ENCODE measurements at regions not wholly inside any gene's neighbourhood (a gene's known extent, or its start where the extent isn't known, plus 50 kb on each side); places are given as distances from the start of the nearest gene placed in this dataset.

- no peaks in the 10 kb centered on the region for H3K9me3 ChIP-seq (ENCODE audit: control insufficient read depth in 2 of 3, insufficient read depth in 1 of 3, low read length in 3 of 3)
- intact Hi-C loops (cut with DNase I) = no loop called here
- no peak overlapping the region for H3K27ac ChIP-seq (ENCODE audit: low read depth in 2 of 2, low read length in 2 of 2)
- no peak for TF ChIP-seq CTCF (IDR thresholded peaks at IDR 0.05; ENCODE audit: borderline replicate concordance, extremely low read depth, insufficient read depth)
- H3K9ac ChIP-seq (ENCODE audit: low read length in 3 of 3) = no peak overlapping the region
- FAIRE-seq (no peak), DNase-seq (no peak)
- H3K4me1 ChIP-seq (ENCODE audit: control insufficient read depth in 2 of 3, insufficient read depth in 2 of 3, low read depth in 1 of 3, low read length in 3 of 3) = no peaks in the 10 kb centered on the region
- no peaks in the 10 kb centered on the region for H3K27me3 ChIP-seq (ENCODE audit: control insufficient read depth, insufficient read depth, low read length)
- no peak overlapping the region for H3K4me3 ChIP-seq (ENCODE audit: low read length in 3 of 3)
- no peaks in the 10 kb centered on the region for H3K36me3 ChIP-seq (ENCODE audit: control insufficient read depth in 2 of 3, insufficient read depth in 3 of 3, low read length in 3 of 3)
Observed at GRCh38 chr12:127012109-127012508, 1254.9 kb upstream of the TMEM132C start.

GRCh38 chr12:127013197-127013596 is 1253.8 kb upstream of the TMEM132C start:
- Histone ChIP-seq H3K4me1 (ENCODE audit: control insufficient read depth in 2 of 3, insufficient read depth in 2 of 3, low read depth in 1 of 3, low read length in 3 of 3) (no peaks in the 10 kb centered on the region), H3K9me3 (ENCODE audit: control insufficient read depth in 2 of 3, insufficient read depth in 1 of 3, low read length in 3 of 3) (no peaks in the 10 kb centered on the region), H3K27me3 (ENCODE audit: control insufficient read depth, insufficient read depth, low read length) (no peaks in the 10 kb centered on the region), H3K4me3 (ENCODE audit: low read length in 3 of 3) (no peak overlapping the region), H3K27ac (ENCODE audit: low read depth in 2 of 2, low read length in 2 of 2) (no peak overlapping the region), H3K36me3 (ENCODE audit: control insufficient read depth in 2 of 3, insufficient read depth in 3 of 3, low read length in 3 of 3) (no peaks in the 10 kb centered on the region), H3K9ac (ENCODE audit: low read length in 3 of 3) (no peak overlapping the region)
- no peak for DNase-seq
- intact Hi-C loops (cut with DNase I) = no loop called here
- no peak for FAIRE-seq
- no peak for TF ChIP-seq CTCF (IDR thresholded peaks at IDR 0.05; ENCODE audit: borderline replicate concordance, extremely low read depth, insufficient read depth)

- no peaks in the 10 kb centered on the region for H3K9me3 ChIP-seq (ENCODE audit: control insufficient read depth in 2 of 3, insufficient read depth in 1 of 3, low read length in 3 of 3)
- FAIRE-seq (no peak), DNase-seq (no peak)
- no peak for TF ChIP-seq CTCF (IDR thresholded peaks at IDR 0.05; ENCODE audit: borderline replicate concordance, extremely low read depth, insufficient read depth)
- H3K9ac ChIP-seq (ENCODE audit: low read length in 3 of 3) = no peak overlapping the region
- intact Hi-C loops (cut with DNase I) = no loop called here
- no peak overlapping the region for H3K4me3 ChIP-seq (ENCODE audit: low read length in 3 of 3)
- H3K27me3 ChIP-seq (ENCODE audit: control insufficient read depth, insufficient read depth, low read length) = no peaks in the 10 kb centered on the region
- H3K36me3 ChIP-seq (ENCODE audit: control insufficient read depth in 2 of 3, insufficient read depth in 3 of 3, low read length in 3 of 3) = no peaks in the 10 kb centered on the region
- no peaks in the 10 kb centered on the region for H3K4me1 ChIP-seq (ENCODE audit: control insufficient read depth in 2 of 3, insufficient read depth in 2 of 3, low read depth in 1 of 3, low read length in 3 of 3)
- H3K27ac ChIP-seq (ENCODE audit: low read depth in 2 of 2, low read length in 2 of 2) = no peak overlapping the region
Observed at GRCh38 chr12:127014079-127014478, 1252.9 kb upstream of the TMEM132C start.

- H3K36me3 ChIP-seq (ENCODE audit: control insufficient read depth in 2 of 3, insufficient read depth in 3 of 3, low read length in 3 of 3) = no peaks in the 10 kb centered on the region
- H3K27ac ChIP-seq (ENCODE audit: low read depth in 2 of 2, low read length in 2 of 2) = no peak overlapping the region
- DNase-seq (no peak), FAIRE-seq (no peak)
- no peak for TF ChIP-seq CTCF (IDR thresholded peaks at IDR 0.05; ENCODE audit: borderline replicate concordance, extremely low read depth, insufficient read depth)
- intact Hi-C loops (cut with DNase I) = no loop called here
- H3K4me1 ChIP-seq (ENCODE audit: control insufficient read depth in 2 of 3, insufficient read depth in 2 of 3, low read depth in 1 of 3, low read length in 3 of 3) = no peaks in the 10 kb centered on the region
- H3K27me3 ChIP-seq (ENCODE audit: control insufficient read depth, insufficient read depth, low read length) = no peaks in the 10 kb centered on the region
- no peaks in the 10 kb centered on the region for H3K9me3 ChIP-seq (ENCODE audit: control insufficient read depth in 2 of 3, insufficient read depth in 1 of 3, low read length in 3 of 3)
- H3K4me3 ChIP-seq (ENCODE audit: low read length in 3 of 3) = no peak overlapping the region
- H3K9ac ChIP-seq (ENCODE audit: low read length in 3 of 3) = no peak overlapping the region
Observed at GRCh38 chr12:127024791-127025190, 1242.2 kb upstream of the TMEM132C start.
